LoVo (cell line): ENCODE measurements at regions not wholly inside any gene's neighbourhood (a gene's known extent, or its start where the extent isn't known, plus 50 kb on each side); places are given as distances from the start of the nearest gene placed in this dataset.
"Not testable (repeated sequence)": the region's sequence is repeated elsewhere in the genome, so short reads cannot be mapped to it uniquely, and the experiment has no call there.

Experiments used
- DNase-seq: peaks from one replicate; pipeline ENCODE4 v3.0.0-alpha.2; 2016; ENCODE audit warnings: low spot score

DNA sequence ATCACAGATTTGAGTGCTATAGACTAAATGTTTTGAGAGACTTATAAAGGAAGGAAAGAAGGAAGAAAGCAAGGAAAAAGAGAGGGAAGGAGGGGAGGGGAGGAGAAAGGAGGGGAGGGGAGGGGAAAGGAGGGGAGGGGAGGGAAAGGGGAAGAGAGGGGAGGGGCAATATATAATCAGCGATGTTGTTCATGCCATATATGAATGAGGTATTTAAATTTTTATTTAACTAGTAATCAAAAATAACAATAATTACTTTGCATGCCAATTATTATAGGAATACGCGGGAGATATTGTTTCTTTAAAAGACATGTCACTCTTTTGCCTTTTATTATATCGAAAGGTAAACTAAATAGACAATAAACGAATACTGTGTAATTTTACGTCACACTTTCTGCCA, 1029.7 kb downstream of the FAT4 start:
- no peak for DNase-seq

GRCh38 chr4:126346654-126347053, 1031.9 kb downstream of the FAT4 start:
- no peak for DNase-seq

- DNase-seq, result no peak
Measured at GRCh38 chr4:126354784-126355183, 1040.0 kb downstream of the FAT4 start.

- no peak for DNase-seq
Measured at GRCh38 chr4:126358041-126358440, 1043.3 kb downstream of the FAT4 start.

DNA sequence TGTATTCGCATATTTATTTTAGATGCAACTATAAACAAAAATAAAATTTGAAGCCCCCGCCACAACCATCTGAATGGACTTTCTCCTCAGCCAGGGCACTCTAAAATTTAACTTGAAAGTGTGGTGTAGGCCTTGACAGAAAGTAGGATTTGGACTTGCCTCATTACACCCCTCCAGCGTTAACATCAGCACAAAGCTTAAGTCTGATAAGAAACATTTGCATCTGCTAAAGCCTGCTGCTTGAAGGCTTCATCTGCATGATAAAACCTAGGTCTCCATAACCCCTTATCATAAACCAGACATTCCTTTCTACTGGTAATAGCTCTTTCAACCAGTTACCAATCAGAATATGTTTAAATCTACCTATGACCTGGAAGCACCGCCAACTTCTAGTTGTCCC, 1046.5 kb downstream of the FAT4 start:
- DNase-seq, result no peak

GRCh38 chr4:126364311-126364911, 1049.7 kb downstream of the FAT4 start:
- no peak for DNase-seq

- no peak for DNase-seq
Measured at GRCh38 chr4:126369076-126369475, 1054.3 kb downstream of the FAT4 start.

GRCh38 chr4:126372634-126373033, 1057.9 kb downstream of the FAT4 start:
- DNase-seq, result no peak

DNA sequence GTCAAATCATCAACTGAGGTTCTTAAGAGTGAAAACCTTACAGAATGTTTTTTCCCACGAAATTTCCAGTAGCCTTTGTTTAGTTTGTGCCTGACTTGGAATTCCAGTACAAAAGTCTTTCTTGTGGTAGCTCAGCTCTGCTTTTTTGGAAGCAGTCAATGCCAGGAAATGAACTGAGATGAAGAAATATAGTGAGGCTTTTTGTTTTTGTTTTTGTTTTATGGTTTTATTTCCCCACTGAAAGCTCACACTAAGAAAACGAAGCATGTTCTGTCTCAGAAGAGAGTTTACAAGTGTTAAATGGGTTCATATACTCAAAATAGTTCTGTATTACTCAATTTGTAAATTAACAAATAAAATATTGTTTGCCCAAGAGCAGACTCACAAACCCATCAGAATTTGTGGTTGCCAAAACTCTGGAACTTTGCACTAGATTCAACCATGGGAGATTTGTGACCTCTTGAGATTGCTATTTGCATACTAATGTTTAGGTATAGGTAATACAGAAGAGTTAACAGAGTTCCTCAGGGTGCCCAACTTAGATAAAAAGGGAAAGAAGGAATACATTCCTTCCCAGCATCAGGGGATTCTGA, 1060.8 kb downstream of the FAT4 start:
- no peak for DNase-seq

DNA sequence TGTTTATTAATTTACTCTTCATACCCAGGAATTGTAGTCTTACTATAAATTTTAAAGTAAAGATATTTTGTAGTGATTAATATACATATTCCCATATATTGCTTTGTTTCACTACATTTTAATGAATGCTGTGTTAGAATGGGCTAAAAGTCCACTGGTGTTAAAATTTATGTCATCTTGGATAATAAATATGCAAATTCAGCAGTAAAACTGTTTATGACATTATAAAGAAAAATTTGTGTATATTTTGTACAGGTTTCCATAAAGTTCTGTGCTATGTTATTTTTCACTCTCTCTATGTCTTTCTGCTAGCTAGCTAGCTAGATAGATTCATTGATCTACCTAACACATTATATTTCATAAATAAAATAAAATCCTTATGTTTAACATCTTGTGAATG, 1071.2 kb downstream of the FAT4 start:
- no peak for DNase-seq

GRCh38 chr4:126386512-126386911, 1071.8 kb downstream of the FAT4 start:
- no peak for DNase-seq

DNA sequence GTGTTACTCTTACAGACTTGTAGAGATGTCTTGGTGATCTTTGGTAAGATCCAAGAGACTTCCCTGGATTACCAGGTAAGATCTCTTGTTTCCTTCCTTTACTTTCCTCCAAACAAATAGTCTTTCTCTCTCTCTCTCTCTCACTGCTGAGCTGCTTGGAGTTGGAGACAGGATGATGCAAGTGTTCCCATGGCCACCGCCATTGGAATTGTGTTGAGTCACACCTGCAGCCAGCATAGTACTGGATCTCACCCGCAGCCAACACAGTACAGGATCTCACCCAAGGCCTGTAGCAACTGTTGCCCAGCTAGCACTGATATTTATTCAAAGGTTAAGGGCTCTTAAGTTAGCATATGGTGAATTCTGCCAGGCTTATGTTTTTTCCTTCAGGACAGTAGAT, 1080.9 kb downstream of the FAT4 start:
- DNase-seq, result no peak

DNA sequence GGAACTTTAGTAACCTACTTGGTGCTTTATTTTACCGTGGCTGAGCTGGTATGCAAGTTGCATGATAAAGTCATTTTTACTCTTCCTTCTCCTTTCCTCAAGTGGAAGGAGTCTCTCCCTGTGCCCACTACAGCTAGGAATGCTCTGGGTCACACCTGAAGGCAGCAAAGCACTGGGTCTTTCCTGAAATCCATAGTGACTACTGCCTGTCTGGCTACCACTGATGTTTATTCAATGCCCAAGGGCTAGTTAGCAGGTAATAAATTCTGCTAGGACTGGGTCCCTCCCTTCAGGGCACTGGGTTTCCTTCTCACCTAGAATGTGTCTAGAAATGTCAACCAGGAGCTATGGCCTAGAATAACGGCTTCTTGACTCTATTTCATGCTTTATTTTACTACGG, 1081.4 kb downstream of the FAT4 start:
- no peak for DNase-seq

DNA sequence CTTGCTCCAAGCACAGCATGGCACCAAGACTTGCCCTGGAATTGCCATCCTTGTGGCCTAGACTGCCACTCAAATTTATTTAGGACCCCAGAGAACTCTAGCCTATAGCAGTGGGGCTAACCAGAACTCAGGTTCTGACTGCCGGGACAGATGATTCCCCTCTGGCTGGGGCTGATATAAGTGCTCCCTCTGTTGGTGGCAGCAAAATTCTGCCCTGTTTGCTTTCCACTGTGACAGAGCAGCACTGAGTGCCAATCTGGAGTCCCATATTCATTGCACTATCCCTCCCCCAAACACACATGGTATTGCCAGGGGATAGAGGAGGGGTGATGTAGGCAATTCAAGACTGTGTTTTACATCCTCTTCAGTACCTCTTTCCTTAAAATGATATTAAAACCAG, 1081.9 kb downstream of the FAT4 start:
- no peak for DNase-seq

DNA sequence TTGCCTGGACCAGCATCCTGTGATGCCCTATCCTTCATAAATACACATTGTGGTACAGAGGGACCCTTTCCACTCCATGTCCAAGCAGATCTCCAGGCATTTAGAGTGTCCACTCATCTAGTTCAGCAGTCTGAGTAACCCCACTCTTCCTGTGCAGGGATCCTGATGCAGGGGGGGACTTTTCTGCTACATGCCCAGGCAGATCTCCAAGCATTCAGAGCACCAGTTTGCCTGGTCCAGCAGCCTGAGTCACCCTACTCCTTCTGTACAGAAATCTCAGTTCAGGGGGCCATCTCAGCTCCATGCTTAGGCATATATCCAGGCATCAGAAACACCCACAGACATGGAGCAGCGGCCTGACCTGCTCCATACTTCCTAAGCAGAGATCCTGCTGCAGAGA, 1089.8 kb downstream of the FAT4 start:
- no peak for DNase-seq

- no peak for DNase-seq
Measured at GRCh38 chr4:126405369-126405982, 1090.7 kb downstream of the FAT4 start.

- DNase-seq, result no peak
Measured at GRCh38 chr4:126409746-126410145, 1095.0 kb downstream of the FAT4 start.

- no peak for DNase-seq
Measured at GRCh38 chr4:126411047-126411446, 1096.3 kb downstream of the FAT4 start.

DNA sequence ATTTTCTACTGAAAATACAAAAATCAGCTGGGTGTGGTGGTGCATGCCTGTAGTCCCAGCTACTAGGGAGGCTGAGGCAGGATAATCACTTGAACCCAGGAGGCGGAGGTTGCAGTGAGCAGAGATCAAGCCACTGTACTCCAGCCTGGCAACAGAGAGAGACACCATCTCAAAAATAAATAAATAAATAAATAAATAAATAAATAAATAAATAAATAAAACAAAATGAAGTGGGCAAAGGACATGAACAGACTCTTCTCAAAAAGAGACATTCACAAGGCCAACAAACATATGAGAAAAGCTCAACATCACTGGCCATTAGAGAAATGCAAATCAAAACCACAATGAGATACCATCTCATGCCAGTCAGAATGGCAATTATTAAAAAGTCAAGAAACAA, 1097.6 kb downstream of the FAT4 start:
- not testable (repeated sequence) for DNase-seq

DNA sequence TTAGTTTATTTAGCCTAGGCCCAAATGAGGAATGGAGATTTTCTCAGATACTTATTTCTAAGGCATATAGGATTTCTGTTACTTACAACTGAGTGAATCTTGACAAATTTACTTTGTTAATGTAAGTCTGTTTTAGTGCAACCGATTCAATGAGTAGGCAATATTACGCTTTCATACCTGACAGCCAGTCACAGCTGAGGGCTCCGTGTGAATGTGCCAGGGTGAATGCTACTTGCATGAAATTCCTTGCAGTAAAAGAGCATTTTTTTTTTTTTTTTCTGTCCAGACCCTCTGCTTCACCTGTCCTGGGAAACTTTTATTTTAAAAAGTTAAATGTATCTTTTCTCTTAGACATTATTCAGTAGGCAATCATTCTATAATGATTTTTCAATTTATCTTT, 1100.0 kb downstream of the FAT4 start:
- DNase-seq, result no peak

- no peak for DNase-seq
Measured at GRCh38 chr4:126419266-126419665, 1104.5 kb downstream of the FAT4 start.

GRCh38 chr4:126427853-126428252, 1113.1 kb downstream of the FAT4 start:
- no peak for DNase-seq

DNA sequence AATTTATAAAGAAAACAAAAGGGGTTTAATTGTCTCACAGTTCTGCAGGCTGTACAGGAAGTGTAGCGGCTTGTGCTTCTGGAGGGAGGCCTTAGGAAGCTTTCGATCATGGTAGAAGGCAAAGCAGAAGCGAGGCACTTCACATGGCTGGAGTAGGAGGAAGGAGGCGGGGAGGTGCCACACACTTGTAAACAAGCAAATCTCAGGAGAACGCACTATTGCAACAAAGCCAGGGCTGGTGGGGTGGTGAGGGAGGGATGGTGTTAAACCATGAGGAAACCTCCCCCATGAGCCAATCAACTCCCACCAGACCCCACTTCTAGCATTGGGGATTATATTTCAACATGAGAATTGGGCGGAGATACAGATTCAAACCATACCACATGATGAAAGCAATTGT, 1116.3 kb downstream of the FAT4 start:
- no peak for DNase-seq

DNA sequence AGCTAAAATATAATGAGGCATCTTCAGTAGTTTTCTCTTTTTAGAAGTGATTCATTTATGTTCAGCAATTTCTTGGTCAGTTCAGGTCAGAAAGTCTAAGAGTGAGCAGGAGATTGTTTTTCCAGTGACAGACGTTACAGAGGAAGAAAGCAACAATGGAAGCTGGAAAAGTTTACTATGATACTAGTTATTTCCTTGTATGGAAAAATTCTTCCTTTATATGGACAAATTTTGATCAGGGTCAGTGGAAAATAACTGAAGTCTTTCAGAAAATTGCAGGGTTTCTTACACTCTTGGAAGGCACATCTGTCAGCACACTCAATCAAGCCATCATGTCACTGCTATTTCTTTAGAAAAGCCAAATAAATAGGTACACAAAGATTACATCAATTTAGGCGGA, 1120.7 kb downstream of the FAT4 start:
- DNase-seq, result no peak
